HEK293T (cell line): ENCODE measurements at regions not wholly inside any gene's neighbourhood (a gene's known extent, or its start where the extent isn't known, plus 50 kb on each side); places are given as distances from the start of the nearest gene placed in this dataset.

Experiments
- CTCF ChIA-PET: fragments of 350-600 bp; formaldehyde crosslinking; extraction: SDS; loops from one replicate; lab custom pipeline; 2021; ENCODE audit warnings: antibody characterized with exemption, inconsistent platforms; lab: Yijun Ruan, JAX
- POLR2A ChIA-PET: fragments of 350-600 bp; formaldehyde crosslinking; extraction: SDS; loops from one replicate; lab custom pipeline; 2020; ENCODE audit warnings: antibody characterized with exemption, inconsistent platforms; lab: Yijun Ruan, JAX
- DNase-seq: peaks from one replicate; pipeline ENCODE4 v3.0.0; 2012; ENCODE audit warnings: mixed read lengths; ENCODE audit errors: extremely low spot score
- ARNT ChIP-seq: fragments of 450-650 bp; IDR thresholded peaks from 2 replicates; pipeline ENCODE4 v1.6.1; 2017; ENCODE audit warnings: mild to moderate bottlenecking
- BHLHE40 ChIP-seq: fragments of 450-650 bp; IDR thresholded peaks from 2 replicates; pipeline ENCODE4 v1.6.1; 2016; ENCODE audit warnings: mild to moderate bottlenecking, moderate library complexity, borderline replicate concordance
- CTBP1 ChIP-seq: fragments of 450-650 bp; IDR thresholded peaks from 2 replicates; pipeline ENCODE4 v1.6.1; 2016; ENCODE audit warnings: borderline replicate concordance
- ELF4 ChIP-seq: fragments of 450-650 bp; IDR thresholded peaks from 2 replicates; pipeline ENCODE4 v1.6.1; 2017; ENCODE audit warnings: antibody characterized with exemption
- FOXA1 ChIP-seq: fragments of 450-650 bp; IDR thresholded peaks from 2 replicates; pipeline ENCODE4 v1.6.1; 2016; ENCODE audit warnings: mild to moderate bottlenecking
- FOXK2 ChIP-seq: fragments of 450-650 bp; IDR thresholded peaks from 2 replicates; pipeline ENCODE4 v1.6.1; 2016; ENCODE audit warnings: mild to moderate bottlenecking
- FOXM1 ChIP-seq: fragments of 450-650 bp; IDR thresholded peaks from 2 replicates; pipeline ENCODE4 v1.6.1; 2017; ENCODE audit warnings: mild to moderate bottlenecking, borderline replicate concordance
- HDGF ChIP-seq: fragments of 450-650 bp; IDR thresholded peaks from 2 replicates; pipeline ENCODE4 v1.6.1; 2017; ENCODE audit warnings: antibody characterized with exemption, borderline replicate concordance
- L3MBTL2 ChIP-seq: fragments of 450-650 bp; conservative IDR thresholded peaks from 2 replicates; pipeline ENCODE4 v1.6.1; 2016; ENCODE audit warnings: mild to moderate bottlenecking
- LEF1 ChIP-seq: fragments of 450-650 bp; IDR thresholded peaks from 2 replicates; pipeline ENCODE4 v1.6.1; 2017; ENCODE audit warnings: mild to moderate bottlenecking, borderline replicate concordance
- NFRKB ChIP-seq: fragments of 450-650 bp; IDR thresholded peaks from 2 replicates; pipeline ENCODE4 v1.6.1; 2016; ENCODE audit warnings: mild to moderate bottlenecking, moderate library complexity
- PKNOX1 ChIP-seq: fragments of 450-650 bp; IDR thresholded peaks from 2 replicates; pipeline ENCODE4 v1.6.1; 2016
- SP1 ChIP-seq: fragments of 450-650 bp; IDR thresholded peaks from 2 replicates; pipeline ENCODE4 v1.6.1; 2017
- SUZ12 ChIP-seq: fragments of 450-650 bp; IDR thresholded peaks from 2 replicates; pipeline ENCODE4 v1.6.1; 2016; ENCODE audit warnings: mild to moderate bottlenecking
- TARDBP ChIP-seq: fragments of 450-650 bp; IDR thresholded peaks from 2 replicates; pipeline ENCODE4 v1.6.1; 2016
- ZNF384 ChIP-seq: fragments of 450-650 bp; IDR thresholded peaks from 2 replicates; pipeline ENCODE4 v1.6.1; 2016

GRCh38 chr13:89150362-89150761 lies 1479.2 kb downstream of the SLITRK5 start:
- ChIA-PET CTCF (no interaction called here), POLR2A (no interaction called here)
- no peak for DNase-seq
- TF ChIP-seq L3MBTL2: no peak
- no peak for TF ChIP-seq NFRKB
- TF ChIP-seq ZNF384: no peak
- no peak for TF ChIP-seq HDGF
- no peak for TF ChIP-seq PKNOX1
- TF ChIP-seq TARDBP: no peak
- no peak for TF ChIP-seq SUZ12
- no peak for TF ChIP-seq BHLHE40
- TF ChIP-seq ARNT: no peak
- no peak for TF ChIP-seq ELF4
- no peak for TF ChIP-seq FOXK2
- no peak for TF ChIP-seq FOXM1
- no peak for TF ChIP-seq SP1

GRCh38 chr13:89153941-89154340 lies 1482.8 kb downstream of the SLITRK5 start:
- TF ChIP-seq ELF4: no peak
- TF ChIP-seq FOXK2: no peak
- TF ChIP-seq TARDBP: no peak
- TF ChIP-seq FOXM1: no peak
- no peak for TF ChIP-seq HDGF
- TF ChIP-seq FOXA1: no peak
- no peak for TF ChIP-seq LEF1
- no peak for TF ChIP-seq SP1
- no peak for TF ChIP-seq BHLHE40
- TF ChIP-seq CTBP1: no peak
- no peak for TF ChIP-seq NFRKB
- no peak for TF ChIP-seq ARNT
- no peak for TF ChIP-seq L3MBTL2
- TF ChIP-seq ZNF384: no peak
- no peak for TF ChIP-seq PKNOX1
- no peak for TF ChIP-seq SUZ12
- no peak for DNase-seq
- ChIA-PET CTCF (no interaction called here), POLR2A (no interaction called here)

GRCh38 chr13:89163096-89163495 lies 1491.9 kb downstream of the SLITRK5 start:
- TF ChIP-seq ARNT: no peak
- no peak for TF ChIP-seq HDGF
- TF ChIP-seq SUZ12: no peak
- TF ChIP-seq LEF1: no peak
- no peak for TF ChIP-seq FOXK2
- TF ChIP-seq ELF4: no peak
- TF ChIP-seq ZNF384: no peak
- TF ChIP-seq CTBP1: no peak
- no peak for TF ChIP-seq SP1
- no peak for TF ChIP-seq BHLHE40
- POLR2A ChIA-PET: no interaction called here
- no peak for DNase-seq
- CTCF ChIA-PET: no interaction called here

- POLR2A ChIA-PET: no interaction called here
- TF ChIP-seq SP1 (no peak), FOXA1 (no peak), PKNOX1 (no peak), FOXM1 (no peak), NFRKB (no peak), L3MBTL2 (no peak), BHLHE40 (no peak), HDGF (no peak), CTBP1 (no peak), LEF1 (no peak), ARNT (no peak), ZNF384 (no peak), TARDBP (no peak), SUZ12 (no peak), ELF4 (no peak), FOXK2 (no peak)
- DNase-seq: no peak
- CTCF ChIA-PET: no interaction called here
These were observed 1494.5 kb downstream of the SLITRK5 start for GRCh38 chr13:89165685-89166084.

GRCh38 chr13:89169951-89170350 lies 1498.8 kb downstream of the SLITRK5 start:
- TF ChIP-seq SP1 (no peak), FOXA1 (no peak), ZNF384 (no peak), LEF1 (no peak), CTBP1 (no peak), BHLHE40 (no peak), FOXM1 (no peak), FOXK2 (no peak), PKNOX1 (no peak), TARDBP (no peak), ARNT (no peak)
- POLR2A ChIA-PET: no interaction called here
- DNase-seq: no peak
- CTCF ChIA-PET: no interaction called here

GRCh38 chr13:89181041-89181440 lies 1509.9 kb downstream of the SLITRK5 start:
- ChIA-PET POLR2A (no interaction called here), CTCF (no interaction called here)
- DNase-seq: no peak
- no peak for TF ChIP-seq FOXA1
